Left kidney (tissue), 1 donor: ENCODE measurements at regions not wholly inside any gene's neighbourhood (a gene's known extent, or its start where the extent isn't known, plus 50 kb on each side); places are given as distances from the start of the nearest gene placed in this dataset.

ENCODE experiments used
- DNase-seq: peaks from one replicate; pipeline ENCODE4 v3.0.0-alpha.2; 2013

DNA sequence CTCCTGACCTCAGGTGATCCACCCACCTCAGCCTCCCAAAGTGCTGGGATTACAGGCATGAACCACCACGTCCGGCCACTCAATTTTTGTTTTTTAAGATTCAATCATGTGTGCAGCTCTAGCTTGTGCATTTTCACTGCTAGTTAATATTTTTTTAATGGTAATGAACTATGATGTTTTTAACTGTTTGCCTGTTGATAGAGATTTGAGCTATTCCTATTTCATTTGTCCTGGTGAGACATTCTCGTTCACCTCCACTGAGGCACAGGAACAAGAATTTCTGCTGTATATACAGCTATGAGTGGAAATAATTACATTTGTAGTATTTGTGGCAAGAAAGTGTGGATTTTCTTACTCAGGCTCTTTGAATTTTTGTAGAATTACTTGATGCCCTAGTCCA lies 137.7 kb upstream of the MYOCD start:
- no peak for DNase-seq

DNA sequence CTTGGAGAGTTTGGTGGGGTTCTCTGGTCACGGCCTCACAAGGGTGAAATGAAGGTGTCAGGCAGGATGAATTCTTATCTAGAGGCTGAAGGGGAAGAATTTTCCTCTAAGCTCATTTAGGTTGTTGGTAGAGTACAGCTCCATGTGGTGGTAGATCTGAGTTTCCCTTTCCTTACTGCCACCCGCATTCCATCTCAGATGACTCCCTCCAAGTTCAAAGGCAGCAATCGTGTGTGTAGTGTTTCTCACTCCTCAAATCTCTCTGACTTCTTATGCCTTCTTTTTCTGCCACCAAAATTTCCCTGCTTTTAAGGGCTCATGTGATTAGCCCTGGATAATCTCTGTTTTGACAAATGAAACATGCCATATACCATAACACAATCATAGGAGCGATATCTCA lies 135.5 kb upstream of the MYOCD start:
- no peak for DNase-seq

DNA sequence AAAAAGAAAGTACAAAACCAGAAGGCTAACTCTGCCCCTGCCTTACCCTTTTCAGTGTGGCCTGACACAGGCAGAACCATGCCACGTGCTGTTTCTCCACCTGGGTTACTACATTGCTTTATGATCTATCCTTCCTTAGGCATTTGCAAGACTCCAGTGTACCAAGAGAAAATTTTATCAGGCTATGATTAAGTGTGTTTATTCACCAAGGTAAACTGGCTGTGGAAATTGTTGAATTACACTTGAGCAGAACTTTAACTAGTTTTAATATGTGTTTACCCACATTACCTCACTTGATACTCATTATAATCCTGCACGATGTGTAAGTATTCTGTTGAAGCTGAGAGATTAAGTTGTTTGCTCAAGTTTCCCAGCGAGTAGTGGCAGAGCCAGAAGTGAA lies 129.7 kb upstream of the MYOCD start:
- no peak for DNase-seq

DNA sequence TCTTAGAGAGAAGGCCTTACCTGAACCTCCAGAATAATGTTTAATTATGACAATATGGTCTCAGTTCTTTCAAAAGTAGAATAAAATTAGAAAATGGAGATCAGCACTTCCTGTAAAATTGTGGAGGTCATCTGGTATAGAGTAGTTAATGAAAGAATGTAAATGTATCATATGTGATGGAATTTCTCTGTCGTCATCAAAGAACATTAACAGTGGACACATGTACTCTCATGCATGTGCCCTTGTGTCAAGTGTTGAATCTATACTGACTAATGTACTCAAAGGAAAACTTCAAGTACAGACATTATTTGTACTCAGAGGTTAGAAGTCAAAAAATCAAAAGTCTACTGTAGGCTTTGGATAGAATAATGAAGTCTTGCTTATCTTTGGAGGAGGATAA lies 129.2 kb upstream of the MYOCD start:
- no peak for DNase-seq

DNA sequence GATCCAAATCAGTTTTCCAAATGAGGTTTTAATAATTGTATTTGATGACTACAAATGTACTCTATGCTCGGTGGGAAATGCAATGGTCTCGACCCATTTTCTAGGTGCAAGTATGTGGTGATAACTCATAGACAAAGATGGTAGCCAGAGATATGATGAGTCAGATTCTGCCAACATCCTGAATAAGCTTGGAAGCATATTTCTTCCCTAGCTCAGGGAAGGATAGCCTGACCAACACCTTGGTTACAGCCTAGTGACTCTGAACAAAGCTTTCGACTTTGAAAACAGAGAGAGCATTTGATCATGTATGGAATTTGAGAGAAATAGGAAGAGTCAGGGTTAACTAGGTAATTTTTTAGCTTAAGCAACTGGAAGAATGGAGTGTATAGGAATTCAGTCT lies 128.3 kb upstream of the MYOCD start:
- DNase-seq, result no peak

DNA sequence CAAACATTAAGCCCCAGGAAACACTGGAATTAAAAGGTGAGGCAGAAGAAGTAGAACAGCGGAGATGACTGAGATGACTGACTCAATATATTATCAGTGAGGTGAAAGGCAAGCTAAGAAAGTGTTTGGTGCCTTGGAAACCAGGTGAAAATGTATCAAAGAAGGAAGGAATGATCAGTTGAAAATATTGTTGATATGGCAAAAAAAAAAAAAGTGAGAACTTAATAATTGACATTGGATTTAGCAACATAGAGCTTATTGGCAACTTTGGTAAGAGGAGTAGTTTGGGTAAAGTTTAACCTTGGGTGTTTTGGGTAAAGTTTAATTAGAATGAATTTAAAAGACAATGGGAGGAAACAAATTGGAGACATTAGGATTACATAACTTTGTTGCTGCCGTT lies 127.7 kb upstream of the MYOCD start:
- no peak for DNase-seq

DNA sequence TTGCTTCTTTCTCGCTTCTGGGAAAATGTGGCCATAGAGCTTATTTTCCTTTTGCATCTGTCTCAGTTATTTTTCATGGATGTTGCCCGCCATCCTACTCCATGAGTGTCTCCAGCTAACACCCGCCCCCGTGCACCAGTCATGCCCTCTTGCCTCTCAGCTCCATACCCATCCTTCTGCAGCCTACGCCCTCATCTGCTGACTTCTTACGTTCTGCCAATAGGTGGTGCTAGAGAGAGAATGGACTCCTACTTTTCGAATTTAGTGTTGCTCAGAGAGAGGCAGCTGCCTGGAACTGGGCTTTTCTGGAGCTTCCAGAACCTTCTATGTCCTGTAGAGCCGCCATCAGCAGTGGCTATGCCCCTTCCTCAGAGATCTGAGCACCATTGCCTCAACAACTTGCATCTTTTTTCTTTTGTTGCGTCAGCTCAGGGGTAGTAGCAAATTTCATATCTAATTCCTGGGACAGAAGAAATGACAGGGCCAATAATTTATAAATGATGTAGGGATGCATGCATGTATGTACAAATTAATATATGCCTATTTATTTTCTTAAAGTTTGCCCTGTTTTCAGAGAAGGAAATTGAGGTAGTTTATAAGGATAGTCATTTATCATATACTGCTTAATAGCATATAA lies 119.7 kb upstream of the MYOCD start:
- peak; percentile 61 for DNase-seq

DNA sequence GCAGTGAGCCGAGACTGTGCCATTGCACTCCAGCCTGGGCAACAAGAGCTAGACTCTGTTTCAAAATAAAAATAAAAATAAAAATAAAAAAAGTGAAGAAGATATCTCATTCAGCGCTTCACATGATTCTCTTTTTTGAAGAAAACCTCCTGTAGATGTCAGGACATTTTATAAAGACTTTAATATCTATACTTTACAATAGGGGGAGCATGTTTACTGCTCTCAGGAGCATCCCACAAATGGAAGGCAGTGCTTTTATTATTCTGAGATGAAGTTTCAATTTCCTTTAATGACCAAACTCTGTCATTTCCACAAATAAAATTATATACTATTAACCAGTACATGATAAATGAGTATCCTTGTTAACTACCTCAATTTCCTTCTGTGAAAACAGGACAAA lies 118.7 kb upstream of the MYOCD start:
- no peak for DNase-seq

DNA sequence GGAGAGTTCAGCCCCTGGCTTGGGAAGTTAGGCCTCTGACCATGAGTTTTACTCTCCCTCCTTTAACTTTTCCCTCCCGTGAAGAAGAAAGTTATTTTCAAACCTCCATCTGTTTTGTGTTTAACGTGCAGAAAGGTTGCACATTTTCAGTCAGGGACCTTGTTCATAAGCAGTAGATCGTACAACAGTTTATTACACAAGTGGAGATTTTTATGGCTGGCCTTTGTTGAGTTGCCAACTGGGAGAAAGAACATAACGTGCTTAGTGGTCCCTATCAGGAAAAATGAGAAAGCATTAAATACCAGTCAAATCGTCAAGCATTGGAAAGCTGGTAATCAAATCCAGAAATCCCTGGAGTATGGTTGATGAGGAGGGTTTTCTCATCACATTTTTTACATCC lies 117.9 kb upstream of the MYOCD start:
- DNase-seq, result no peak

DNA sequence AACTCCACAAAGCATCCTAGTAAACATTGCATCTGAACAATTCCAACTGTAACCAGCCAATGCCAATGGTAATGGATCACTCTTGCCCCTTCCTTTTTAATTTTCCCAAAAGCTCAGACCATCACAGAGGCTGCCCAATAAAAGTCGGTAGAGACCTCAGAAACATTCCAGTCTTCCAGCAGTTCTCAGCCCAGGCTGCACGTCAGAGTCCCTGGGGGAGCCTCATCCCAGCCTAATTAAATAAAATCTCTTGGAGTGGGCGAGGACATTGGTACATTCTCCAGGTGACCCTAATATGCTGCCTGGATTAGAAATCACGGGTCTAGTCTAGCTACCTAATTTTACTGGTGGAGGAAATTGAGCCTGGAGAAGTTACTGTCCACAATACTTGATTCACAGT lies 117.1 kb upstream of the MYOCD start:
- DNase-seq, result no peak

DNA sequence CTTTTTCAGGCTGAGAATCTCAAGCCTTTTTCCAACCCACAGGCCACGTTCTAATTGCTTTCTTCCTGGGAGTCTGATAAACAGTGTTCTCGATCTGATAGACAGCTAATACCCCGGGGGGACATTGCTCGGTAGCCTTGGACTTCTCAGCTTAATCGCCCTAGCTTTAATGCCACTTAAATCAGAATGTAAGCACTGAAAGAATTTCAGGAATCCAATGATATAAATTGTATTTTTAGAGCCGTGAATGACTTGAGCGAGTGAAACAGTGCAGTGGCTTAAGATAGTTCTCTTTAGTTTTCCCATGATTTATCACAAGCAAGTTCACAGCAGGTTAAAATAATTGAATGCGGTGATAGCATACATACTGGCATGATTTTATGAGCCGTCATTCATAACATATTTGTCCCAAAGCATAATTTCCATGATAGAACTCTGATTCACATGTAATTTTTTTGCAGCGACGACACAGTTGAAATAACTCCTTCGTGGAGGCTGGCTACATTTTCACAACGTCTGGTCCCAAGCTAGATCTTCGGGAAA lies 116.1 kb upstream of the MYOCD start:
- no peak for DNase-seq

DNA sequence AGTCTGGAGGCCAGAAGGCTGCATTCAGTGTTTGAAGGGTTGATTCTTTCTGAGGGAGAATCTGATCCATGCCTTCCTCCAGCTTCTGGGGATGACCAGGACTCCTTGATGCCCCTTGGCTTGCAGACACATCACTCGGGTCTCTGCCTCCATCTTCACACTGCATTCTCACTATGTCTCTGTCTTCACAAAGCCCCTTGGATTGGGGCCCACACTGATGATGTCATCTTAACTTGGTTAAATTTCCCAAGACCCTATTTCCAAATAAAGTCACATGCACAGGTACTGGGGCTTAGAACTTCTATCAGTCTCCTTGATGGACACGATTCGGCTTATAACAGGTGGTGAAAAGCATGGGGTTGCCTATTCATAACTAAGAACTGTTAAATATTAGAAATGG lies 112.1 kb upstream of the MYOCD start:
- DNase-seq, result no peak

DNA sequence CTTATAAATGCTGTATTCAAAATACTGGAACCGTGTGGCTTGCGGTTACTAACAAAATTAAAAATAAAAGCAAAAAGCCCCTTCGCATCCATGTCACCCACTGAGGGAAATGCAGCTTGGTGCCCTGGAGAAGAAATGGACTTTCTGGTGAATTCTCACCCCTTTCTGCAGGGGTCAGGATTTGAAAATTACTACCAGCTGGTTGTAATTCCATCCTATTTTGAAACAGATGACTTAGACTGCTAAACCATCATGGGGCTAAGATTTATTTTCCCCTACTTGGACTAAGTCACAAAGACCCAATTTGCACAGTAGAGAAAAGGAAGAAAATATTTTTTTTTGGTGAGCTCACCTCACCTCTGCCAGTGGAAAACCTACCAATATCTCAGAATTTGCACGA lies 111.4 kb upstream of the MYOCD start:
- DNase-seq, result no peak

DNA sequence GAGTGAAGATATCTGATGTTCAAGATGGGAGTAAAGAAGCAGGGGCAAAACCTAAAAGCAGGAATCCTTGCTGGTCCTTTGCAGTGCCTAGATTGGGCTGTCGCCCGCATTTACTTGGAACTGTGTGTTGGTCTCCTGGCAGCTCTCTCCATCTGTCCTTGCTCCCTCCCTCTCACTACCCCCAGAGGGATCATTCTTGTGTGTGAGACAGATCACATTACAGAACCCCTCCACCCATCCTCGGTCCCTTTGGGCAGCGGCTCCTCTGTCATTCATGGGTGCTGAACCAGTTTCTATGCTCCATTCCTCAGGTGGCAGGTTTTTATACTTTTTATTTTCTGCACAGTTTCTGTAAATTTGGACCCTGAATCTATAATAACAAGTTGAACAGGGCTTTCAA lies 99.4 kb upstream of the MYOCD start:
- DNase-seq, result no peak

DNA sequence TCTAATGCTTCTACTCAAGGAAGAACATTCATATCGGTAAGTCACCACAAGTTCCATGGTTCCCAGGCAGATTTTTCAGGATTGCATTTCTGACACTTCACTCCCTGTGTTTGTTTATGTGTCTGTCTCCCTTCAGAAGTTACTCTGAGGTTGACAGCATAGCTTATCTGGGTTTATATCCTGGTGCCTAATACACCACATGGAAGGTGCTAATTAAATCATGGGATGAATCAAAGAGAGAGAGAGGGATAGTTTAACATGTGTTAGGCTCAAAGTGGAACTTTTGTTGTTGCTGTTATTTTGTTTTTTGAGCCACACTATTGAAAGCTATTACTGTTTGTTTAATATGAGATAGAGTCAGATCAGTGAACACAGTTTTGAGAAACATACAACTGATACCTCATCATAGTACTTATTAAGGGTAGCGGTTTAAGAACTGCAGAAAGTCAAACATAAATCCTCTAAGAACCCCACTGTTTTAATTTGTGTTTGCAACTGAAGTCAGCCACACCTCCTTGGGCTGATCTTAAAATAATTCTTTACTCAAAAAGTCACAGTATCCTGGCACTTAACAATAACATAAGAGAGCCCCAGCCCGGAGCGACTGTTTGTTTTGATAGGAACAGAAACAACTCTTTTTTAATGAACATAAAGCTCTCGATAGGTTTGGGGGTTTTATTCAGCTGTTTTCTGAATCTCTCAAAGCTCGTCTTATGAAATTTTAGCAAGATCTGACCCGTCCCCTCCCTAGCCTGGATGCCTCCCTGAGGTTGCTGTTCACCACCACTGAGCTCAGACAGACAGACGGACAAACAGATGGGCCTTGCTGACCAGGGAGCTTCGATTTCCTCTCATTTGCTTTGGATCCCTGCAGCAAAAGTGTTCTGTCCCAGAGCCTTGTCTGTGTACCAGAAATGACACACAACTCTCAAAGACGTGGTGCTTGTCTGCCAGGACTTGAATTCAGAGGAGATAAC lies 98.3 kb upstream of the MYOCD start:
- DNase-seq, result no peak

DNA sequence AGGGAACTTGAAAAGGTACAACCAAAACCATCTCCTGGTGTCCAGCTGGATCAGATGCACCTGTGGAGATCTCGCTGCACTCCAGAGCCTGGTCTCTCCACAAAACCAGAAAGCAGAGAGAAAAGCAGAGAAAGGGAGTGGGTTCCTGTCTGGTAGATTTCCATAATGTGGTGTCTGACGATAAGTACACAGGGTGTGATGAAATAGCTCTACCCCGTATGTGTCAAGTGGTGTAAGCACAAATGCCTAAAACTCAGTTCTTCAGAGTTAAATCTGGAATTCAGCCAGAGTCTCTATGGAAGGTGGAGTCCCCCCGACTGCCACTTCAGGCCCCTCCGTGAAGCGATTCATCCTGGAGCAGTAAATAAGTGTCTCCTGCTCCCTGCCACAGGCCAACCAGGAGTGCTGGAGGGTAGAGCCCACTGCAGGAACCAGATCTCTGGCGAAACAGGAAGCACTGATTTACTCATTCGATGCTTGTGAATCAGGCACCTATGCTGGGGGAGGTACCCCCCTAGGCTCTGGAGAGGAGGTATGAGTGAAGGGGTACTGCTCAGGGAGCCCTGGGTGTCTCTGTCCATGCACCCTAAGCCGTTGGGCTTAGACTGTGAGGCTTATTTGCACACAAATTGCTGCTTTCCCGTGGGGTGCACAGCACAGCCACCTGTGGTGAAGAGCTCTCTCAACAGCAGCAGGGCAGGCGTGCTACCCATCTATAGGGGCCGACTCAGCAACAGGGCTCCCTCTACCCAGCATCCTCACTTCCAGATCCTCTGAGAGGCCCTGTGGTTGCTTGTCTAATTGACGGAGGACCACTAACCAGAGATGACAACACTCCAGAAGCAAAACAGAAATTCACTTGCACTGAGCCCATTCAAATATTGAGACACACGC lies 97.1 kb upstream of the MYOCD start:
- DNase-seq, result no peak

DNA sequence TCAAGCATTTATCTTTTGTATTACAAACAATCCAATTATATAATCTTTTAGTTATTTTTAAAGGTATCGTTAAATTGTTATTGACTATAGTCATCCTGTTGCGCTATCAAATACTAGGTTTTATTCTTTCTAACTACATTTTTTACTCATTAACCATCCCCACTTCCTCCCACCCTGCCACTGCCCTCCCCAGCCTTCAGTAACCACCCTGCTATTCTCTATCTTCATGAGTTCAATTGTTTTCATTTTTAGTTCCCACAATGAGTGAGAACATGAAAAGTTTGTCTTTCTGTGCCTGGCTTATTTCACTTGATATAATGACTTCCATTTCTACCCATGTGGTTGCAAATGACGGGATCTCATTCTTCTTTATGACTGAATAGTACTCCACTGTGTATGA lies 94.1 kb upstream of the MYOCD start:
- DNase-seq, result no peak

DNA sequence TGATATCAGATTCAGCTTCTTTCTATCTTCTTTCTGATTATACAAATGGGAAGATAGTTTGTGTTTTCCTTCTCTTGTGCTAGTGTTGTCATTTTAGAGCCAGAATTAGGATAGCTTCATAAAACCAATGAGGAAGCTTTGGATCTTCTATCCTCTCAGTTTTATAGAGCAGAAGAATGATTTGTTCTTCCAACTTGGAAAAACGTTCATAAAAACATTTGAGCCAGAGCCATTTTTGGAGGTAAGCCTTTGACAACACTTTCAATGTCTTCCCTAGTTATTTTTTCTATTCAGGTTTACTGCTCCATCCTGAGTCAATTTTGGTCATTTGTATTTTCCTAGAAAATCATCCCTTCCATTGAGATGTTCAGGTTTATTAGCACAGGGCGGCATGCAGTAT lies 91.2 kb upstream of the MYOCD start:
- DNase-seq, result no peak

DNA sequence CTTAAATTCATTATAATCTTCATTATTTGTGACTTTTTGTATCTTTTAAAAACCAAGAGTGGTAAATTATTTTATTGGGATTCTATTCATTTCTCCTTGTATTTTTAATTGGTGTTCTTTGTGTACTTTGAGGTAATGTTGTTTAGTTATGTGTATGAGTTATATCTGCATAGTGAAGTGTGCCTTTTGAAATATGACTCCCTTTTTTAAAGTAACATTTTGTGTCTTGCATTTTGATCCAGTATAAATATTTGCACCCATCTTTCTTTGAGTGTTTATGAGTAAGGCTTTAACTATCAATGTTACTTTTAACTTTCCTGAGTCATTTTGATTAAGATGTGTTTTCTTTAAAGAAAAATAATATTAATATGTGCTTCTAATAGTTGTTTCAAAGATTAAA lies 90.0 kb upstream of the MYOCD start:
- no peak for DNase-seq

DNA sequence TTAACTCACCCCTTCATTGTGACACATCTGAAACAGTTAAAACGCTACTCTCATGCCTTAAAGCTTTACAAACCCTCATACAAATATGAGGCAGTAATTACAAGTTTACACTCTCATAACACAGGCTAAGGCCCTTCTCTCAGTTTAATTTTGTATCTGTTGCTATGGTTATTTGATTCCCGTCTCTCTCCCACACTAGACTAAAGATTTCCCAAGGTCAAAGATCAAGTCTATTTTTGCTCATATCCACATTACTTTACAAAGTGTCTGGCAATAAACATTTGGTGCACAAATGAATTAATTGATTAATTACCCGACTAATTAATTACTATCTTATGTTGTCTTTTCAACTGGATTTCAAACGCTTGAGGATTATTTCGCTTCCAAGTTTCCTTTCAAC lies 86.4 kb upstream of the MYOCD start:
- no peak for DNase-seq

DNA sequence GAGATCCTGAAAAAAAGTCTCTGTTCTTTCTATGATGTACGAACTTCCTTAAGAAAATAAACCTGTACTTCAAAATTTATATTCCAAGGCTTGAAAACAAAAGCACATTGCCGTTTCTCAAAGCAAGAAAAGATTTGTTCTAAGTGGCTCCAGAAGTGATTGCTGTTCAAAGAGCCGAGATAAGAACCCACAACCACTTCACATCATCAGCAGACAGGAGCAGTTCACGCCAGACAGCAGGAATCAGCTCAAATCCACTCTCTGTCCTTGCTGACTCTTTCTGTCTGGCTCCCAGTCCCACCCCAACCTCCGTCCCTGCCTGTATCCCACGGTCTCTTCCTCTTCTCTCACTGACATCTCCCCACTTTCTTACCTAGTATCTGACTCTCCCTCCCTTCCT lies 85.0 kb upstream of the MYOCD start:
- DNase-seq, result no peak

DNA sequence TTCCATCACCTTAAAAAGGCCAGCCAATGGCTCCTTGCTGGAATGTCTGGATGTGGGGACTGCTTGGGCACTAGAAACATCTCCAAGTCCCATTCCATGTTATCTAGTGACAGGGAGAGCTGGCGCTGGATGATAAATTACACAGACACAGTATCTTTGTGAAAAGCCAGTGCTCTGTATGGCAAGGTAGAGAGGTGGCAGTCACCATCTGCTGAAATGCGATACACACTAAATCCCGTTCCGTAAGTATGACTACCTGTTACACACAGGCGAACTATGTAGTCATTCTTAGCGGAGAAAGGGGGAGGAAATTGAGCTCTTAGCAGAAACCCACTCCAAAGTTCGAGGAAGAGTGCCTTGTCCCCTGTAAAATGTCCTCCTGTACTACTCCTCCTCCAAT lies 81.0 kb upstream of the MYOCD start:
- DNase-seq, result no peak

DNA sequence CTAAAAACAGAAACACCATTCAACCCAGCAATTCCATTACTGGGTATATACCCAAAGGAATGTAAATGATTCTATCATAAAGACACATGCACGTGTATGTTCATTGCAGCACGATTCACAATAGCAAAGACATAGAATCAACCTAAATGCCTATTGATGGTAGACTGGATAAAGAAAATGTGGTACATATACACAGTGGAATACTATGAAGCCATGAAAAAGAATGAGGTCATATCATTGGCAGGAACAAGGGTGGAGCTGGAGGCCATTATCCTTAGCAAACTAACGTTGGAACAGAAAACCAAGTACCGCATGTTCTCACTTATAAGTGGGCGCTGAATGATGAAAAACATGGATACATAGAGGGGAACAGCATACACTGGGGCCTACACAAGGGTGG lies 77.2 kb upstream of the MYOCD start:
- DNase-seq, result no peak
